HG03039 (cell line): ENCODE measurements at regions not wholly inside any gene's neighbourhood (a gene's known extent, or its start where the extent isn't known, plus 50 kb on each side); places are given as distances from the start of the nearest gene placed in this dataset.

Source experiments
- ATAC-seq: cut with Tn5 transposase; IDR thresholded peaks from one replicate; pipeline ENCODE4 v1.9.1; 2021; ENCODE audit warnings: mild to moderate bottlenecking, moderate library complexity; ENCODE audit not compliant: unreplicated experiment

- ATAC-seq, result no peak
Measured at GRCh38 chr2:22604136-22604535, 780.8 kb upstream of the KLHL29 start.

GRCh38 chr2:22616031-22616430, 768.9 kb upstream of the KLHL29 start:
- no peak for ATAC-seq

DNA sequence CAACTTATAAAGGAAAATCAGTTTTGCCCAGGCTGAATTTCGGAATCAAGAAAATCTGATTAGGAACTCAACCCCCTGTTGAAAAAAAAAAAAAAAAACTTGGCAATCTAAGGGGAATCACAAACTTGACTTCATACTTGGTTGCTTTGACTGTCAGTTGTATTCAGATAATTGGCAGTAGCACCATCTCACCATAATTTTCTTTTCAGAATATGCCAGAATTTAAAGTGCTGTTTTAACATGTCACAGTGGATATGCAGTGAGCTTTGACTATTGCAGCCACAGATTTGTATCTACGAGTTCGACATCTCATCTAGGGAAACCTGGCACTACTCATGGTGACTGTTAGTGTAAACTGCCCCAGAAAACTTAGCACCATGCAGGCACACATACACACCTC, 761.4 kb upstream of the KLHL29 start:
- no peak for ATAC-seq

- ATAC-seq, result no peak
Measured at GRCh38 chr2:22626621-22627020, 758.4 kb upstream of the KLHL29 start.

GRCh38 chr2:22628221-22628620, 756.8 kb upstream of the KLHL29 start:
- no peak for ATAC-seq

DNA sequence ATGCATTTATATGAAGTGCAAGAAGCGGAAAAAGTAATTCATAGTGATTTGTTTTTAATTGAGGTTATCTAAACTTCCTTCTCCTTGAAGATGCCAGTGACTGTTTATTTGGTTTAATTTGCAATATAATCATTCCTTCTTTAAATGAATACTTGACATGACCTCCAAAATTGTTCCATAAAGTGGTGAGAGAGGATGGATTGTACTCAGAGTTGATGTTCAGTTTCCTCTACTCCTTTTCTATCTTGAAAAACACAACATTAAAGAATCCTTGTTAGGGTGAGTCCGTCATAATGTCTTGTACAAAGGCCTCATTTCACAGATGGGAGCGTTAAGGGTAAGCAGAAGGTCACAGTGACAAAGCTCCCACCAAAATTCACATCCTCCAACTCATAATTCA, 756.1 kb upstream of the KLHL29 start:
- ATAC-seq, result no peak

DNA sequence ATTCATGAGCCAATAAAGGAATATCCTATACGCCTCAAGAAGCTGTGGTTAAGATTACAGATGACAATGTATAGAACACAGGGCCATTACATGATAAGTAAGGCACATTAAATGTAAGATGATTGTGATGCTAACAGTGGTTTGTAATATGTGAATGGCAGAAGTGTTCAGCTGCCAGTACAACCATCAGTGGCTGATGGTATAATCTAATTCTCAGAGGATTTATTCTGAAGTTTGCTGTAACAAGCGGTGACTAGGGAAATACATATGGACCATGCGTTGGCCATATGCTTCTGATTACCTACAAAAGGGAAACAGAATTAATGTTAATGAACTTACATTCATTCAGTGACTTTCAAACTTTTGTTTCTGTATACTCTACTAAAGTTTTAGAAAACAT, 750.8 kb upstream of the KLHL29 start:
- ATAC-seq, result no peak

DNA sequence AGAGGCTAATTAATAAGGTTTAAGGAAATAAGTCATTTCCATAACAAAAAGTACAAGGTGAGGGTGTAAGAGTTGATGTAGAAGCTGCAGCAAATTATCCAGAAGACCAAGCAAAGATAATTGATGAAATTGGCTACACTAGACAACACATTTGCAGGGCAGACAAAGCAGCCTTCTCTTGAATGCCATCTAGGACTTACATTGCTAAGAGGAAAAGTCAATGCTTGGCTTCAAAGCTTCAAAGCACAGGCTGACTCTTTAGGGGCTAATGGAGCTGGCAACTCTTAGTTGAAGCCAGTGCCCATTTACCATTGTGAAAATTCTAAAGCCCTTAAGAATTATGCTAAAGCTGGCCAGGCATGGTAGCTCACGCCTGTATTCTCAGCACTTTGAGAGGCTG, 728.6 kb upstream of the KLHL29 start:
- ATAC-seq, result no peak

DNA sequence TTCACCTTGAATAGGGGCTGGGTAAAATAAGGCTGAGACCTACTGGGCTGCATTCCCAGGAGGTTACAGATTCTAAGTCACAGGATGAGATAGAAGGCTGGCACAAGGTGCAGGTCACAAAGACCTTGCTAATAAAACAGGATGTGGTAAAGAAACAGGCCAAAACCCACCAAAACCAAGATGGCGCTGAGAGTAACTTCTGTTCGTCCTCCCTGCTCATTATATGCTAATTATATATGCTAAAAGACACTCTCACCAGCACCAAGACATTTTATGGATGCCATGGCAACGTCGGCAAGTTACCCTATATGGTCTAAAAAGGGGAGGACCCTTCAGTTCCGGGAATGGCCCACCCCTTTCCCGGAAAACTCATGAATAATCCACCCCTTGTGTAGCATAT, 711.5 kb upstream of the KLHL29 start:
- no peak for ATAC-seq

DNA sequence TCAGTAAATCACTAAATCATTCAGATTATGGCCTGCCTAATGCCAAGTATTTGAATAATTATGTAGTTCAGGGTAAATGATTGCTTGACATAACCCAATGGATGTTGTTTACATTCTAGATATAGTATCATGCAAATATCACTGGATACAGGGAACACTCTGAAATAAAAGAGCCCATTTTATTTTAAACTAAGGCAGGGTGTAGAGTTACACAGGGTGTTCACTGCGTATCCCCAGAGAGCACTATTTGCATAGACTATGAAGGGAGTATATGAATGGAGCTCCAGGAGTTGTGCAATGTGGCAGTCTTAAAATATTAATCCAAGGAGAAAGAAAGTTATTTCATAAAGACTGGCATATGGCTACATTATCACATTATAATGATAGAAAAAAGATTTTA, 701.1 kb upstream of the KLHL29 start:
- no peak for ATAC-seq

DNA sequence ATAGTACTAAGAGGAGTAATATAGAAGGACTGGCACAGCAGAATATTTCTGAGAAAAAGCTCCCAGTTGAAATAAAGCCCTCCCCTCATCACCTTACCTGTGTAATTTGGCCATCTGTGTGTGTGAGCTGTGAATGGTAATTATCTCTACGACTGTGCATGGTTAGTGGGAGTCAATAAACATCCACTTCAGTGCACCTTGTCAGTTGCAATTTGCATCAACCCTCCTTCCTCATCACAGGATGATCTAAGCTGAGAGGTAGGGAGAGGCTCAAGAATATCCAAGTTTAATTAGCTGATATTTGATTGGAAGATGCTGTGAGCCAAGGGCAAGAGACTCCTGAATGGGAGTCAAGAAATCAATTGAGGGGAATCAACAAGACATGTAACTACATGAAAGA, 694.9 kb upstream of the KLHL29 start:
- ATAC-seq, result no peak

GRCh38 chr2:22691666-22692065, 693.3 kb upstream of the KLHL29 start:
- ATAC-seq, result no peak

DNA sequence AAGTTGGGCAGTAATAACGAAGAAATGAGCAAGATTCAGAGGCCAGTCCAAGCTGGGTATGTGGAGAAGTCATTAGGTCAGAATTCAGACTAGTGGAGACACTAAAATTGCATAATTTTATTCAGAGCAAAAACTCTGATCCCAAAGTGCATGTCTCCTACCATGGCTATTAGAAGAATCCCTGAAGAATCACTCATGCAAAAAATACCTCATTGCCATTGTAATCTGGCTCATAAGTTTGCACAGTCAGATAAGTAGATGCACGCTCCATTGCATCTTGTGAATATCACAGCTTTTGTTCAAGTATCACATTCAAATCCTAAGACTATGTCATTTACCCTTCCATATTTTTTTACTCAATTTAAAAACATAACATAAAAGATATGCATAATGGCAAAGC, 692.2 kb upstream of the KLHL29 start:
- no peak for ATAC-seq

DNA sequence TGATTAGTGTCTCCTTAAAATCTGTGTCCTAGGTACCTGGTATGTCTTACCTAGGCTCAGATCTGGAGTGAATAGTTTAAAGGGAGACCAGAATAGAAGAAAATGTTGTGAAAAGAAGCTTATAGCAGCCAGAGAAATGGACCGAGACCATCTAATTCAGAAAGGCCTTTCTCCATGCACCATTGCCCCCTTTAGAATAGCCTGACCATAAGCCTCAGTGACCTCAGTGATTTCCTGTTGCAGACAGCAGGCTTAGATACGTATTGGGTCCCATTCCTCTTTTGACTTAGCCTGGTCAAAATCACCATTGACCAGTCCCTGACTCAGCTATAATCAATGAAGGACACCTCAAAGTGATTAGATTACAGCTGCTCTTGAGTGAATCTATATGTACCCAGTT, 690.7 kb upstream of the KLHL29 start:
- ATAC-seq, result no peak

GRCh38 chr2:22694856-22695255, 690.1 kb upstream of the KLHL29 start:
- no peak for ATAC-seq

DNA sequence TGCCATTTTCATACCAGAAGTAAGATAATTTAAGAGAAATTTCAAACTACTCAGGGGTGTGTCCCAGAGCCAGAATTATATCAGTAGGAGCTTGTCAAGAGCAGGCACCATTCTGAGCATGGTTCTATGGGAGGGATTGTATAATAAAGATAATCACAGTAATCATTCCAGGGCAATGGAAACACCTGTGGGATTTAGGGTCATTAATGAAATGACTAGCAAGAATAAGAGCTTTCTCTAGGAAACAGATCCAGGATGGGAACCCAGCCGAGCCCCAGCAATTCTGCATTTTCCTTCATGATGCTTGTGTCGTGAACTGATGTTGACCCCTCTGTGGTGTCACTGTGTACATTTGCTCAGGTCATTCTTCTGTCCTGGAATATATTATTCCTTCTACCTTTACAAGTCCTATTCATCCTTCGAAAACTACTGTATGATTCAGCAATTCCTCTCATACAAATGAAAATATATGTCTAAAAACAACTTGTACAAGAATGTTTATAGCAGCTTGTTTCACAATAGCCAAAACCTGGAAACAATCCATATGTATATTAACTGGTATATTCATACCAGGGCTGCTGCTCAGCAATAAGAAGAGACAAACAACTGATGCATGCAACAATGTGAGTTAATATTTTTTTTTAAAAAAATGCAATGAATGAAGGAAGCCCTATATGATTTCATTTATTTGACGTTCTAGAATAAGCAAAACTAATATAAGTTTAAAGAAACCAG, 687.8 kb upstream of the KLHL29 start:
- ATAC-seq, result no peak

DNA sequence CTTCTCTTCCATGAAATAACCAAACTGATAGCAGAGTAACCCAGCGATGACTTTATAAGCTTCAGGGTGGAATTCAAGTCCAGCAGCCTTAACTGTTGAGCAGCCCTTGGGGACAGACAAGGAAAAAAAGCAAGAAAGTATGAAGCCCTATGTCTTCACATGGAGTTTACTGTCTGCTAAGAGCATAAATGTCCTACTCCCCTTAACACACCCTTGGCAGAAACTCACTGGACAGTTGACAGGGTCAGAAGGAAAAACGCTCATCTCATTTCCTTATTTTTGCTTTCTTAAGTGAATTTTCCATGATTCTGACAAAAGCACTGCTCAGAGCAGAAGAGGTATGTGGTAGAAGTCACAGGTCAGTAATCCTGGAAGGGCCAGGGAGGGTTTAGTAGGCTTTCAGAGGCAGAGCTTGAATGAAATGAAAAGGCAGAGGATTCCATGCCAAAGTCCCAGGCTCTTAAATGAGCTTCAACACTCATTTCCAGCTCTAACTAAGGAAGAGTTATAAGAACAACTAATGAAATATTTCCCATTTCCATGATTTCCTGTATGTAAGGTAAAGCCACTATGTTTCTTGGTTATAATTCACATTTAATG, 683.3 kb upstream of the KLHL29 start:
- no peak for ATAC-seq

GRCh38 chr2:22703286-22703920, 681.6 kb upstream of the KLHL29 start:
- no peak for ATAC-seq

- ATAC-seq, result no peak
Measured at GRCh38 chr2:22719396-22719795, 665.6 kb upstream of the KLHL29 start.

GRCh38 chr2:22729466-22729865, 655.5 kb upstream of the KLHL29 start:
- no peak for ATAC-seq

GRCh38 chr2:22734373-22735045, 650.5 kb upstream of the KLHL29 start:
- ATAC-seq, result no peak

- no peak for ATAC-seq
Measured at GRCh38 chr2:22737144-22737543, 647.8 kb upstream of the KLHL29 start.
